GM12891 (cell line): ENCODE measurements at regions not wholly inside any gene's neighbourhood (a gene's known extent, or its start where the extent isn't known, plus 50 kb on each side); places are given as distances from the start of the nearest gene placed in this dataset.

Source experiments
- PAX5 ChIP-seq: IDR thresholded peaks from 2 replicates; pipeline ENCODE4 v1.6.1; 2011; ENCODE audit warnings: low read length, moderate library complexity, mild to moderate bottlenecking; ENCODE audit not compliant: insufficient read depth, severe bottlenecking
- POLR2A ChIP-seq: IDR thresholded peaks from 2 replicates; pipeline ENCODE4 v1.6.1; 2011; ENCODE audit warnings: low read depth, low read length, control low read depth
- POLR2AphosphoS5 ChIP-seq: IDR thresholded peaks from 2 replicates; pipeline ENCODE4 v1.6.1; 2011; ENCODE audit warnings: low read depth, low read length, control low read depth
- SPI1 ChIP-seq: IDR thresholded peaks from 2 replicates; pipeline ENCODE4 v1.6.1; 2011; ENCODE audit warnings: low read depth, low read length, control low read depth
- TAF1 ChIP-seq: IDR thresholded peaks from 2 replicates; pipeline ENCODE4 v1.6.1; 2011; ENCODE audit warnings: low read depth, low read length, control low read depth

GRCh38 chrX:3455796-3456195 lies 109.3 kb upstream of the MXRA5 start:
- TF ChIP-seq POLR2A (no peak), POLR2AphosphoS5 (no peak), SPI1 (no peak), PAX5 (no peak), TAF1 (no peak)
